Middle frontal gyrus (tissue), 1 donor: ENCODE measurements at regions not wholly inside any gene's neighbourhood (a gene's known extent, or its start where the extent isn't known, plus 50 kb on each side); places are given as distances from the start of the nearest gene placed in this dataset.
"Not testable (repeated sequence)": the region's sequence is repeated elsewhere in the genome, so short reads cannot be mapped to it uniquely, and the experiment has no call there.

ENCODE experiments used
- DNase-seq: peaks from one replicate; pipeline ENCODE4 v3.0.0-alpha.2; 2015; ENCODE audit warnings: low spot score; ENCODE audit errors: extremely low spot score

- DNase-seq: no peak
Observed at GRCh38 chr13:64617231-64617630, 2612.9 kb downstream of the PCDH9 start.

GRCh38 chr13:64591971-64592370 lies 2638.2 kb downstream of the PCDH9 start:
- DNase-seq: no peak

GRCh38 chr13:64579331-64579730 lies 2650.8 kb downstream of the PCDH9 start:
- no peak for DNase-seq

- no peak for DNase-seq
Observed at GRCh38 chr13:64568748-64569147, 2661.4 kb downstream of the PCDH9 start.

- not testable (repeated sequence) for DNase-seq
Observed at GRCh38 chr13:64558031-64558430, 2672.1 kb downstream of the PCDH9 start.

- DNase-seq: no peak
Observed at GRCh38 chr13:64556376-64556775, 2673.8 kb downstream of the PCDH9 start.

- DNase-seq: no peak
Observed at GRCh38 chr13:64553411-64554129, 2676.6 kb downstream of the PCDH9 start.

- no peak for DNase-seq
Observed at GRCh38 chr13:64551755-64552154, 2678.4 kb downstream of the PCDH9 start.

- DNase-seq: no peak
Observed at GRCh38 chr13:64546371-64546770, 2683.8 kb downstream of the PCDH9 start.

- DNase-seq: no peak
Observed at GRCh38 chr13:64540976-64541375, 2689.2 kb downstream of the PCDH9 start.

- no peak for DNase-seq
Observed at GRCh38 chr13:64540468-64540867, 2689.7 kb downstream of the PCDH9 start.

- no peak for DNase-seq
Observed at GRCh38 chr13:64538711-64539110, 2691.4 kb downstream of the PCDH9 start.

GRCh38 chr13:64534302-64534701 lies 2695.8 kb downstream of the PCDH9 start:
- DNase-seq: no peak

GRCh38 chr13:64531400-64531799 lies 2698.7 kb downstream of the PCDH9 start:
- DNase-seq: no peak

- DNase-seq: no peak
Observed at GRCh38 chr13:64529874-64530485, 2700.2 kb downstream of the PCDH9 start.

GRCh38 chr13:64528838-64529237 lies 2701.3 kb downstream of the PCDH9 start:
- DNase-seq: no peak

- DNase-seq: no peak
Observed at GRCh38 chr13:64527561-64527960, 2702.6 kb downstream of the PCDH9 start.

- DNase-seq: no peak
Observed at GRCh38 chr13:64525687-64526086, 2704.4 kb downstream of the PCDH9 start.

GRCh38 chr13:64510747-64511146 lies 2719.4 kb downstream of the PCDH9 start:
- no peak for DNase-seq

- no peak for DNase-seq
Observed at GRCh38 chr13:64506246-64506645, 2723.9 kb downstream of the PCDH9 start.

- DNase-seq: no peak
Observed at GRCh38 chr13:64505336-64505910, 2724.7 kb downstream of the PCDH9 start.

- DNase-seq: no peak
Observed at GRCh38 chr13:64488731-64489130, 2741.4 kb downstream of the PCDH9 start.

- DNase-seq: no peak
Observed at GRCh38 chr13:64482373-64482772, 2747.8 kb downstream of the PCDH9 start.
